DMS 273 (cell line): ENCODE measurements at regions not wholly inside any gene's neighbourhood (a gene's known extent, or its start where the extent isn't known, plus 50 kb on each side); places are given as distances from the start of the nearest gene placed in this dataset.

Experiments
- DNase-seq: peaks from one replicate; lab custom pipeline; 2025; ENCODE audit not compliant: unreplicated experiment; lab: John Stamatoyannopoulos, UW

GRCh38 chr1:30489737-30490389, 233.5 kb downstream of the MATN1 start:
- DNase-seq = no peak

GRCh38 chr1:30488324-30488913, 235.0 kb downstream of the MATN1 start:
- DNase-seq = no peak

DNA sequence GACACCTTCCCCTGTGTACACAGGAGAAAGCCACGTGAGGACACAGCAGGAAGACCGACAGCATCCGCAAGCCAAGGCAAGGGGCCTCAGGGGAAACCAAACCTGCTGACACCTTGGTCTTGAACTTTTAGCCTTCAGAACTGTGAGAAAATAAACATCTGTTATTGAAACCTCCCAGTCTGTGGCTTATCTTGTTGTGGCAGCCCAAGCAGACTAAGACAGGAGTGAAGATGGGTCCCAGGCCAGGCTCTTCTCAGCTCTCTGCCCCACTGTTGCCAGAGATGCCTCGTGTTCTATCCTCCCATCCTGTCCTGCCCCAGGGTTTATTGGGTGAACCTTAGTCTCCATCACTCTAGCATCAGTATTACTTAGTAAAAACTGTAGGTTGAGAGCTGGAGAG, 236.3 kb downstream of the MATN1 start:
- DNase-seq = no peak

- DNase-seq = no peak
Measured at GRCh38 chr1:30485072-30485471, 238.3 kb downstream of the MATN1 start.

DNA sequence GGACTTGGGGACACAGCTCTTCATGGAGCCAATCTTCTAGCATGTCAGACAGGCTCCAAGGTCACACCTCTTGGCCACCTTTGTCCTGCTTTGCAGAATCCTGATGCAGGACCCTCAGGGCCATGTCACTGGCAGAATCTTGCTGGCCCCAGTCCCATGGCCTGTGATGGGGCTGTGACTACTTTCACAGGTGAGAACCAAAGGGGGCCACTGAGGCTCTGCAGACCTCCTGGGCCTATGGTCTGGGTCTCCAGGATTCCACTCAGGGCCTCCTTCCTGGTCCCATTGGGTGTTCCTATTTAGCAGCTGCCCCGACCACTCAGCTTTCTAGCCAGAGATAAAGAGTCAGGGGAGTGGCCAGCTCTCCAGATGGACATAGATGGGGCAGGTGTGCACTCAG, 238.7 kb downstream of the MATN1 start:
- DNase-seq = no peak

GRCh38 chr1:30479575-30479974, 243.8 kb downstream of the MATN1 start:
- DNase-seq = no peak

DNA sequence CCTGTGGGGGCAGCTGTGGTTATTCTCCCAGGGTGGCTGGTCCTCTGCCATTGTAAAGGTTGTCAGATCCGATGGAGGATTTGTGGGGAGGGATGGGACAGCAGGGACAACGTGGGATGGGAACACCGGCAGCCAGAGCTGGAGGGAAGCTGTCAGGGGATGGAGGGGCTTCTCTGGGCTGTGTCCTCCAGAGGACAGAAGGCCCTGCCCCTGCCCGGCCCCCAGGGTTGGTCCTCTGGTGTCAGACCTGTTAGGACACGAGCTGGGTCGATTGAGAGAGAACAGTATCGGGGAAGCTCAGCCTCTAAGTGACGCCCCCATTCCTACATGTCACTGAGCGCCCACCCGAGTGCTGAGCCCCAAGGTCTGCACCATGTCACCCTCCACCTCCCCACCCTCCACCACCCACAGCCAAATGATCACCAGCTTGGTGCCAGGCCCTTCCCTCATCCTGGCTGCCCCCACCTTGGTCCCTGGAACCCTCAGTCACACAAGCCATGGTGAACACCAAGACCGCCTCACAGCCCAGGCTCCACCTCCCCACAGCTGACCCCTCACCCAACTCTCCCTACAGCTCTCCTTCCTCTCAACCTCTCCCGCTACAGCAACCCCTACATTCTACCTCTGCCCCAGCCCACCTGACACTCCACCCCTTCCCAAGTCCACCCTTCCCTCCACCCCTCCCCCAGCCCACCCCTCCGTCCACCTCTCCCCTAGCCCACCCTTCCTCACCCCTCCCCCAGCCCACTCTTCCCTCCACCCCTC, 244.4 kb downstream of the MATN1 start:
- no peak for DNase-seq

- DNase-seq = no peak
Measured at GRCh38 chr1:30478283-30478682, 245.1 kb downstream of the MATN1 start.

DNA sequence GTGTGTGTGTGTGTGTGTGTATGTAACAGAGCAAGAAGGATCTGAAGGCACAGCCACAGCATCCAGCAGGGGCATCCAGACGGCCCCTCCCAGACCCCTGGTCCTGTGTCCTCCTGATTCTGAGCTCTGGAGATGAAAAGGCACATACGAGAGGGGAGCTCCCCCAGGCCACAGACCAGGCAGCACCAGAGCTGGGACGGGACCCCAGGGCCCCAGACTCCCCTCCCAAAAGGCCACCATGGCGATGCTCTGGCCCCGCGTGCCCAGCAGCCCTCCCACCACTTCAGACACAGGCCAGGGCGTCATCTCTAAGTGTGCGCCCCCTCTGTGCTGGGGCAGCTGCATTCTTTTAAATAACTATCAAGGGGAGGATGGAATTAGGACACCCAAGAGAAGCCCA, 245.8 kb downstream of the MATN1 start:
- no peak for DNase-seq

DNA sequence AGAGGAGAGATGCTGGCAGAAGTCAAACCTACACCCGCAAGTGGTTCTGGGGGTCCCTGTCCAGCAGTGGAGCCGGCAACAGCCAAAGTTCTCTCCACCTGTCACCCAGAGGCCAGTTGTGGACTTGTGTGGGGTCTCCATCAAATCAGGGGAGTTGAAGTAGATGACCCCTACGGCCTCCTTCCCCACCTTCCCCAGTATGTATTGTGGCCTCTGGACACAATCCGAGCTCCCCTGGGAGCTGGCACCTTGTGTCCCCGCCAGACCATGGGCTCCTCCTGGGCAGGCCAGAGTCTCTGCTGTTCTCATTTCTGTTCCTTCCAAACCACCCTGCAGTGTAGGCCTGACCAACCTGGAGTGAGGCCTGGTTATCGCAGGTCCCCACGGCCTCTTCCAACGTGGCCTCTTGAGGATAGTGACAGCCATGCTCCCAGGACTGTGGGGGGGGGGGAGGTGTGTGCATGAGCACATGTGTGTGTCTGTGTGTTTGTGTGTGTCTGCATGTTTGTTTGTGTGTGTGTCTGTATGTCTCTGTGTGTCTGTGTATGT, 246.4 kb downstream of the MATN1 start:
- DNase-seq = no peak

DNA sequence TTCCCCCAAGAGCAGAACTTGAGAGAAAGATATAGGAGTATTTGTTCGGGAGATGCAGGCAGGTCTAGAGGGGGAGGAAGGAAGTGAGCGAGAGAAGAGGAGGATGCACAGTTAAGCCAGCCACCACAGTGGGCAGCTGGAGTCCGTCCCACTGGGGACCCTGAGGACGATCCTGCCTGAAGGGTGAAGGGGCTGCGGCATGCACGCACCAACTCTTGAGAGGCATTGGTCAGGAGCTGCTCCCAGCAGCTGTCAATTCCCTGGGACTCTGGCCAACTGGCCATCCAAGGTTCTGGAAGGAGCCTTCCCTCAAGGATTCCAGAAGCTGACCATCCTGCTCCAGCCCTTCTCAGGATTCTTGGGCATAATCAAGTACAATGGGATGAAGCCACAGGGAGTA, 246.9 kb downstream of the MATN1 start:
- DNase-seq = no peak

DNA sequence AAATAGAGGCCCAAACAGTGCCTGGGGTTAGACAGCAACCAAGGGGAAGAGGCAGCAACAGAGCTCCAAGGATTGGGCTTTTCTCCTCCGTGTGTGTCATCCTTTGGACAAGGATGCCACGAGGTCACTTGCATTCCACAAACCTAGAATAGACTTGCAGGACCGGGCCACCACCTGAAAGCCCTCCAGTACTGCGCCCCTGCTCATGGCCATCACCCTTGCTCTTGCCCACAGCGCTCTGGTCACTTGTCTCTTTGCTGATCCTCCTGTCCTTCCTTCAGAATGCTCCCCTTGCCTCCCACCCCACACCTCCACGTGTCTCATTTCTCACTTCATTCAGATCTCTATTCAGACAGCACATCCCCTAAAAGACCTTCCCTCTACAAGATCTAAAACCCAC, 247.4 kb downstream of the MATN1 start:
- no peak for DNase-seq

DNA sequence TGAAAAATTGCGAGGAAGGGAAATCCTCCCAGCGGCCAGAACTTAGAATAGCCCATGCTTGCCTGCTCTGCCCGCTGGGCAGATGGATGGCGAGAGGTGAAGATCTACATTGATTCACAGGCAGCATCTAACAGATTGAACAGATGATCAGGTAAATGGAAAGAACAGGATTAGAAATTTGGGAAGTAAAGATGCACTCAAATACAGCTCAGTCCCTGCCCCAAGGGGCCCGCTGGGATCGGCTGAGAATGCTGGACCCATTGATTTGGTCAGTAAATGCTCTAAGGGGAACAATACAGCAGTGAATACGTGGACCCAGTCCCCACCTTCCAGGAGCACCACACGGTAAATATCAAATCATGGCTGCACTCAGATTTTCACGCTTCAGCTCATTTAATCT, 248.2 kb downstream of the MATN1 start:
- no peak for DNase-seq

GRCh38 chr1:30474818-30475200, 248.6 kb downstream of the MATN1 start:
- no peak for DNase-seq

- no peak for DNase-seq
Measured at GRCh38 chr1:30473922-30474817, 249.2 kb downstream of the MATN1 start.

DNA sequence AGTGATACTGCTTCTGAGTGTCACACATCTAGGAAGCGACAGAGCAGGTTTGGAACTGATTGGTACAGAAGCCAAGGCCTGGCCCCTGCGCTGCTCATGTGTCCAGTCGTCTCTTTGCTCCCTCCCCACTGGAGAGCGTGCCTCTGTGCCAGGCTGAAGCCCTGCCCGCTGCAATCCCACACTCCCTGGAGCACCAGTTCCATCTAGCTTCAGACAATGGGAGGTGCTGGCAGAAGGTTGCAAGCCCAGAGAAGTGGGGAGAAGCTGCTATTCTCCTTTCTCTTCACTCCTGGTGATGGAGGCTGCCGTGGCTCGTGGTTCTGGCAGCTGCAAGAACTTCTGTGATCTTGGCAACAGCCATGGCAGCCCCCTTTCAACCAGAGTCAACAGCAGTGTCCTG, 250.9 kb downstream of the MATN1 start:
- DNase-seq = no peak

DNA sequence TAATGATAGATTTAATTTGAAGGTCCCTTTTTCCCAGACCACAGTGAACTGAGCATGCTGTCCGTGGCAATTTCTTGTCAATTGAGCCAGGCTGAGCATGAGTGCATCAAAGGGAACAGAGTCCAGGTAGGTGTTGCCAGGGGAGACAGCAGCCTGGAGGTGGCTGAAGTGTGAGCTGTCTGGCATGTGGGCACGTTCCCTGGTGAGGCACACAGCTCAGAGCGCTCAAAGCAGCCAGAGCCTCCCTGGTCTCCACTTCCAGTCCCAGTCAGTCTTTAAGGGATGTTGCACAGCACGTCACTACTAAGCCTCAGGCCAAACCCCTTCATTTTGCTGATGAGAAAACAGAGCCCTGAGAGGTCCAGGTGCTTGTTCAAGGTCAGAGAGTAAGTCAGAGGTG, 251.4 kb downstream of the MATN1 start:
- no peak for DNase-seq

DNA sequence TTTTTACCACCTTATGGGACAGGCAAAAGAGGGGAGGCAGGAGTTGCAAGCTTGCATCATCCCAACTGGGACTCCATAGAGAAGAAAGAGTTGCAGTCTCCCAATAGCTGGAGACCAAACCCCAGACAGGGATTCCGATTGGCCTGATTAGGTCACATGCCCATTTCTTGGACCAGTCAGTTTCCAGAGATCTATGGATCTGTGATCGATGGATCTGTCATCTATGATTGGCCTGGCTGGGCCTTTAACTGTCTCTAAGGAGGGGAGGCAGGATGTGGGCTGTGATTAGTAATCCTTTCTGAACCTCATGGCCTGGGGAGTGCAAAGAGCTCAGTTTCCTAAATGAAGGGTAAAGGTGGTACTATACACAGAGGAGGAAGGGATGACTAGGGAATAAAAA, 252.1 kb downstream of the MATN1 start:
- no peak for DNase-seq

DNA sequence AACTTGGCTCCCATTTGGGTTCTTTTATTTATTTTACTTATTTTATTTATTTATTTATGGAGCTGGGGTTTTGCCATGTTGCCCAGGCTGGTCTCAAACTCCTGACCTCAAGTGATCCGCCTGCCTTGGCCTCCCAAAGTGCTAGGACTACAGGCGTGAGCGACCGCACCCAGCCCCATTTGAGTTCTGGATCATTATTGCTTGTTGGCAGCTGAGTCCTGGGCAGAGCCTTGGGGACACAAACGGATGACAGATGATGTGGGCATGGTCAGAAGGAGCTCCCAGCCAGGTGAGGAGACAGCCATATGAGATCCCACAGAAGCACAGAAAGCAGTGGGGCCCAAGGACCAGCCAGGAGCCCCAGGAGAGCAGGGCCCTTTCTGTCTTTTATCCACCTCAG, 254.0 kb downstream of the MATN1 start:
- DNase-seq = no peak

GRCh38 chr1:30467101-30467500, 256.3 kb downstream of the MATN1 start:
- no peak for DNase-seq

- DNase-seq = no peak
Measured at GRCh38 chr1:30466610-30467009, 256.8 kb downstream of the MATN1 start.
